Glomerular visceral epithelial cell (primary cell): ENCODE measurements at regions not wholly inside any gene's neighbourhood (a gene's known extent, or its start where the extent isn't known, plus 50 kb on each side); places are given as distances from the start of the nearest gene placed in this dataset.

Experiments used
- DNase-seq: peaks from one replicate; pipeline ENCODE4 v3.0.0-alpha.2; 2016; ENCODE audit errors: extremely low spot score

DNA sequence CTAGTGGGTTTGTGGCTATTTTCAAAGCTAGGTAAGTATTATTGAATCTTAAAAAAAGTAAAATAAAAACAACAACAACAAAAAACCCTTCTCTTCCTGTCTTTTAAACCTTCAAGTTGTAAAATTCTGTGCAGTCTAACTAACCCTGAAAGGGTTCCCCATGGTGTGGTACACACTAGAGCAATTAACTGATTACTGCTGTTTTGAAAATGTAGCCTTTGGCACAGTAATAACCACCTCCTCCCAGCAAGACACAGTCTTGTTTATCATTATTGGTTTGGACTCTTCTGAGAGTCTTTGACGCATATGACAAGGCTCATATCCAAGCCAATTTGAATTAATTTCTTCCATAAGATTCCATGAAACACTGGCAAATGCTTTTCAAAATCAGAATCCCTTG lies 2184.6 kb upstream of the PIK3C3 start:
- no peak for DNase-seq

DNA sequence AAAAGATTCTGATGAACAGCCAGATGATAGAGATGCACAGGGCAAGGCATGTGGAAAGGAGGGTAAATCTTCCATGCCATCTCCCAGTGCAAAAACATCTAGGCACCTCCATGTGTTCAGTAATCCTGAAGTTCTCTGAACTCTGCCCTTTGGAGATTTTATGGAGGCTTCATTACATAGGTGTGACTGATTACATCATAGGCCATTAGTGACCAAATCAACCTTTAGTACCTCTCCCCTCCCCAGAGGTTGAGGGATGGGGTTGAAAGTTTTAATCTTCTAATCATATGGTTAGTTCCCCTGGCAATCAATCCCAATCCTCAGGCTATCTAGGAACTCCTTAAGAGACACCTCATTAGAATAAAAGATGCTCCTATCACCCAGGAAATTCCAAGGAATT lies 2190.2 kb upstream of the PIK3C3 start:
- no peak for DNase-seq

DNA sequence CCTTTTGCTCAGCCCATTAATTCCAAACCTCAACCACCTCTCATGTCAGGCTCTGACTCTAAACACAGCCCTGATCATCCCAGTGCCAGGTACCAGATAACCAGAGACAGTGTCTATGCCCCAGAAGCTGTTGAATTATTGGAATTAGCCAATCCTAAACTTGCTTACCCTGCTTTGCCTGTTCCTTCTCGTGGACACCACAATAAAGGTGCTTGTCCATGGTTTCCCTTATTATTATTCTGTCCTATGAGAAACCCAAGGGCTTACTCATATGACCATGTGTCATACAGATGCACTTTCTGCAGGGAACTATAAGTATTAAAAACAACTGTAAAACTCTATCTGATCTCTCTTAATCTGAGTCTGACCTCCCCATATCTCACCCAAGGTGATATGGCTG lies 2193.8 kb upstream of the PIK3C3 start:
- no peak for DNase-seq

DNA sequence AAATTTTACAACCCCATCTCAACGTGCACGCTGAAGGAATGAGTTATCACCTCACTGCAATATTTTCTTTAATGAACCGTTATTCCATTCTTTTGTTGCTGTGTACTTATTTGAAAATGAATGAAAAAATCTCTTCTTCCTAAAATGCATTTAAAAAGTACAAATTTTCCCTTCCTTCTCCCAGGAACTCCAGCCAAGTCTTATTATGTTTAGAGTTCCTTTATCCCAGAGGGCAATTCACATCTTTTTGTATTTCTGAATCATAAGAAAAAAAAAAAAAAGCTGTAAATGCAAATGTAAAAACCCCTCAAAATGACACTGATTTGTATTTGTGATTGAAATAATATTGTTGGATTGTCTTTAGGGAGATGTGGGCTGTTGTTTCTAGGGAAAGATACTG lies 2194.3 kb upstream of the CELF4 start:
- DNase-seq = no peak

DNA sequence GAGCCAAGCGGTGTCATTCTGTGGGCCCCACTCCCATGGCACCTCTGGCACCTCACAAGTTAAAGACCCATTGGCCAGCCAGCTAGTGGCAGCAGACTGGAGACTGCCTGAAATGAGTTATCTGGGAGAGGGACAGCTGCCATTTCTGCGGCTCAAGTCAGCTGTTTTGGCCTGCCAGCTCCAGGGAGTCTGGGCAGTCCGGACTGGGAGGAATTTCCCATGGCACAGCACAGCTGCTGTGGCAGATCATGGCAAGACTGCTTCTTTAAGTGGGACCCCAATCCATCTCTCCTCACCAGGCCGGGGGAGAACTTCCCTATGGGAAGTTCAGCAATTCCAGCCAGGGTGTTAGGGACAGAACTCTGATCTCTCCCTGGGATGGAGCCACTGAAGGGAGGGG lies 2187.6 kb upstream of the CELF4 start:
- no peak for DNase-seq

GRCh38 chr18:39752351-39752750 lies 2186.8 kb upstream of the CELF4 start:
- no peak for DNase-seq

GRCh38 chr18:39751921-39752320 lies 2186.3 kb upstream of the CELF4 start:
- no peak for DNase-seq

- no peak for DNase-seq
Observed at GRCh38 chr18:39751161-39751560, 2185.6 kb upstream of the CELF4 start.

DNA sequence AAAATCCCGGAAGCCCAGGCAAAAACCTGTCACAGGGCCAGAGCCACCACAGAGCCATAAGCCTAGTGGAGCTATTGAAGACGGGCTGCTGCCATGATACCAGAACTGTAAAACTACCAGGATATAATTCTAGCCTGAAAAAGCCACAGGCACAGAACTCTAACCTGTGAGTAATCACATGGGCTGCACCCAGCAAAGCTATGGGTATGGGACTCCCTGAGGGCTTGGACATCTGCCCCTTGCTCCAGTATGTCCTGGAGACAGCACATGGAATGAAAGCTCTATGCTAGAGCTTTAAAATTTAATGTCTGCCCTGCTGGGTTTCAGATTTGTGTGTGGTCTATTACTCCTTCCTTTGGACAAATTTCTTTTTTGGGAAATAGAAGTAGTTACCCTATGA lies 2183.6 kb upstream of the CELF4 start:
- no peak for DNase-seq

GRCh38 chr18:39748727-39749126 lies 2183.1 kb upstream of the CELF4 start:
- DNase-seq = no peak

DNA sequence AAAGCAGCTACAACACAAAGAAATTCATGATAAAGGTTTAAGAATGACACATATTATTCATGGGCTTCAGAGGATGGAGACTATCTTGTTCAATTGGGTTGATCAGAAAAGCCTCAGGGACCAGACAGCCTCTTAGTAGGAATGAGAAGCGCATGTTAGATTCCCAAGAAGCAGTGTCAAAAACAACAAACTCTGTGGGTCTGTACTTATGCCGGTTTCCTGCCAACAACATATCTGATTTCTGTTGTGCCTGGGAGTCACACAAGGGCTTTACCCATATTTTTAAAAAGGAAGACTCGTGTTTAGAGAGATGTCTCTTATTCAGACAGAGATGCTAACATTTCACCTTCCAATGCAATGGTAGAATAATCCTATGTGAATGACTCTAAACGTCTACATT lies 2180.6 kb upstream of the CELF4 start:
- no peak for DNase-seq

DNA sequence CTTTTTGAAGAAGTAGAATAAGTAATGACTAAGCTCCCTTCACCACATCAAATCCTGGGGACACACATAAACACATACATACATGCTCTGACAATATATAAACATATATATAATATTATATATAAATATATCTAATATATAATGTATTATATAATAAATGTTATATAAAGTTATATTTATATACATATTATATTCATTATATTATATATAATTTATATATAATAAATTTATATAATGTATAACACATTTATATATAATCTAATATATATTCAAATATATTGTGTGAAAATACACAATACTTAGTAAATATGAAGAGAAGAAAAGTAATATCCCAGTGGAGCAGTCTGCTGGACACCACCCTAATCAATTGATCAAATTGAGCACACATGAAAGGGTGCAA lies 2177.9 kb upstream of the CELF4 start:
- DNase-seq = no peak

DNA sequence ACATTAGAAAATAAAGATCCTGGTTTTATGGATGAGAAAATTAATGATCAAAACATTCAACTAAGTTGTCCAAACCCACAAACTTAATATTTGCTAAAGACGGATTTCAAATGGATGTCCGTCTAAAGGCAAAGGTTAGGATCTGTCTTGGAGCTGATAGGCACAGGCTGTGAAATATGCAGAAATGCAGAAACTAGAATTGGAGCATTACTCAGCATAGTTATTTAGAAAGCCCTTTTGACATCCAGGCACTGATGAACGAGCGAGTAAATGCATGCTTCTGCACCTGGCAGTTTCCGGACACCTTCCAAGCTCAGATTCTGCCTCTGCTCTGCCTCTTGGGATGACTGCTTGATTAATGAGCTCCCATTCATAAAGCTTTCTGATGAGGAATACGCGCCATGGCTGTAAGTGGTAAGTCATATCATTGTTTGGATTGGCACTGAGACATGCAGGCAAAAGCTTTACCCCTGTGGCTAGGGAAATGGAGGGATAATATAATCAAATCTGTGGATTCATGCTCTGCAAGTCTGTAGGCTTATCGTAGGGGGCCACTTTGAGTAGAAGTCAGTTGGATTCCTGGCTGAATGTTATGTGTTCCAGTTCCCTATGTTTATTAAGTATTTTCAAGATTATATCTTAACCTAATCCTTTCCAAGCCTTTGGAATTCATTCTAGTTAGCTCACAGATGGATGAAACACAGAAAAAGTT lies 2176.3 kb upstream of the CELF4 start:
- no peak for DNase-seq

- DNase-seq = no peak
Observed at GRCh38 chr18:39737869-39738268, 2172.3 kb upstream of the CELF4 start.

DNA sequence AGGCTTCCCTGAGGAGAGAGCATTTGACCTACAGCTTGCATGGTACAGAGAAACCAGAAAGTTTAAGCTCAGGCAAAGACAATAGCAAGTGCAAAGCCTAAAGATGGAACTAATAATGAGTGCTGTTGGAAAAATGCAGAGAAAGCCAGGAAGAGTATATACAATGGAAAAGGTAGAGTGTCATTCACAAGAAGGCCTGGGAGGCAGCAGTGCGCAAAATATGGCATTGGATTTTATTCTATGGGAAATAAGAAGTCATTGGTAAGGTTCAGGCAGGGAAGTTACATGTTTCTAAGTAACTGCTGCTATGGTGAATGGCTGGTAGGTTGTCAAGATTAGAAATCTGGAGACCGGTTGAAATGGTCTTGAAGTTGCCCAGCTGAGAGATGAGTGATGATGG lies 2167.3 kb upstream of the CELF4 start:
- DNase-seq = no peak

GRCh38 chr18:39730606-39731005 lies 2165.0 kb upstream of the CELF4 start:
- DNase-seq = no peak

DNA sequence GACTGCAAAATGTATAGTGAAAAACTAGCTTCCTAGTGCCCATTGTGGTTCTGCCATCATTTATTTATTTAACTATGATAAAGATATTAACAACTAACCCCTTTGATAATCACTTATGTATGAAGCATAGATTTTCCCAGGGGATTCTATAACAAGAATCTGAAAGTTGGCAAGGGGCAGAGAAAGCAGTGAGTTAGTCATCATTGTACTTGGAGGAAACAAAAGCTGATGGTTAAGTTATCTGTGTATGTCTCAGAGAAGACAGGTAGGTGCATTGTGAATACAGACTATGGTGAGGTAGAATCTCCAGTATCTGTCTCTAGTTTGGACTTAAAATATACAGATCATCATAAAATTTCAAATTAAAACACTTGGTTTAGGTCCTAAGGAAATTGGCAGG lies 2159.1 kb upstream of the CELF4 start:
- DNase-seq = no peak

DNA sequence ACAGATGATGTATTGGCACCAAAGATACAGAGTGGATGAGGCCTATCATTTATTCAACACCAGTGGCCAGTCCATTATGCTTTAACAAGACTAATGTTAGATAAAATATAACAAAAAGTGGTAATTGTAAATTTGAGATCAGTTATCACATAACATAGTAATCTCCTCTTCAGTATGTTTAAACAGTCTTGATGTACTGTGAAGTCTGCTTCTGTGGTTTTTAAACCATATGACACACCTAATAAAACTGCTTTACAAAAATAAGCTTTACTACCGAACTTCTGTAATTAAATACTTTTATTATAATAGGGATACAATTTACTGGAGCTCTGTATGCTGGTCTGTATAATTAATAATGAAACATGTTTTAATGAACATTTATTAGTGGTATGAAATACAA lies 2156.1 kb upstream of the CELF4 start:
- DNase-seq = no peak

GRCh38 chr18:39713961-39714360 lies 2148.4 kb upstream of the CELF4 start:
- no peak for DNase-seq

DNA sequence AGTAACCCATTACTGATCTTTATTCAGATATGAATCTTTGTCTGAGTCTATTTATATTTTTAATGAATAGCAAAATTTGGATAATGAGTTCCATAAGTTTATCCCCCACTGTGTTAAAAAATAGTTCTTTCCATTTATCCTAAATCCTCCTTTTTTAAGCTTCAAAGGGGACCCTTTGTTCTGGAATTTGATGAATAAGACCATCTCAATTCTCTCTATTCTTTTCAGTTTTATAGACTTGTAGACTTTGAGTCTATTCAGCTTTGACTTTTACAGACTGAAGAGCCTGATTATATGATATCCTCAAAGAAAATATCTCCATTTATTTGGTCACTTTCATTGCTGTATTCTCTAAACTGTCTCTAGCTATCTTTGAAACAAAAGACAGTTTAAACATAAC lies 2146.1 kb upstream of the CELF4 start:
- DNase-seq = no peak

DNA sequence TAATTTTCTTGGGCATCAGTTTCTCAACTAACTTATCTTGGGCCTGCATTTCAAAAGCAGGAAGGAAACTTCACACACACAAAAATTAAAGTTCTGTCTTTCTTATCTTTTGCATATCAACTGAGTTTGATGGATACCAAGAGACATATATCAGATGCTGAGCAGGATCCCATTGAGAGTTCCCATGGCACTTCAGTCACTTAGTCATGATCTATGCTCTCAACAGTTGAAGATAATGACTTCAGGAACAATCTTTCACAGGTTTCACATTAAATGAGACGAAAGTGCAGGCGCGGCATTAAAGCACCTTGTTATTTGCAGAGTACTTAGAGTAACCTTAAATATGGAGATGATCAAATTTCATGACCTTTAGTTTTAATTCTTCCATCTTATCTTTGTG lies 2139.8 kb upstream of the CELF4 start:
- no peak for DNase-seq

DNA sequence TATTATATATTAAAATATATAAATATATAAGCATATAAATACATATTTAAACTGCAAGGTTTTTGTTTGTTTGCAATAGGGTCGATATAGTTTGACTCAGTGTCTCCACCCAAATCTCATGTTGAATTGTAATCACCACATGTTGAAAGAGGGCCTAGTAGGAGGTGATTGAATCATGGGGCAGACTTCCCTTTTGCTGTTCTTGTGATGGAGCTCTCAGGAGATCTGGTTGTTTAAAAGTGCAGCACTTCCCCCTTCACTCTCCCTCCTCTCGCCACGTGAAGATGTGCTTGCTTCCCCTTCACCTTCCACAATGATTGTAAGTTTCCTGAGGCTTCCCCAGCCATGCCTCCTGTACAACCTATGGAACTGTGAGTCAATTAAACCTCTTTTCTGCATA lies 2137.3 kb upstream of the CELF4 start:
- DNase-seq = no peak

GRCh38 chr18:39701839-39702238 lies 2136.2 kb upstream of the CELF4 start:
- DNase-seq = peak; percentile 32

DNA sequence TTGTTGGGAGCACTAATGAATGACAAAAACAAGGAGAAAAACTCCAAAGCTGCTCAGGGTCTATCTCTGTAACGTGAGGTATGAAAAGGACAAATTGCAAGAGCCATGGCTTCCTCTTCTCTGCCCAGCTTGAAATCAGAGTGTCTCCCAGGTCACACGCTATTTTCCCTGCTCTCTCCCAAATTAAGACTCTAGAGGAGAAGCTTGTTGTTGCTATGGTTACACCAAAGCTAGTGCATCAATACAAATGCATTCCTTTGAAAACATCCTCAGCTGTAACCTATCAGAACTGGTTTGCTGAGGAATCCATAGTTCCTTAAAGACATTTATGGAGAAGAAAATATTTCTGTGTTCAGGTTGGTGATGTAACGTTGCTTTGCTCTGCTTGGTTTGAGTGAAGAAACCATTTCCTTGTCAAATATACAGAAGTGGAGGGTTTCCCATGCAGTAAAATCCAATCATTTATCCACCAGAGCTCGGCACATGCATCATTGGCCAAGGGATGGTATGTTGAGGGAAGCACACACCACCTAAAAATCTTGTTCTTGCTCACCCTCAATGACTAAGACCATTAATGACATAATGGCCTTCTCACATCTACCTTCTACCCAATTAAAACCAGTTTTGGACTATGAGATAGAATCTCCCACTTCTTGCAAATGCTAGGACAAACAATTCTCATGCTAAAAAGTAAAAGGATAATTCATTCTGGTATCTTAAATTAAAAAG lies 2135.6 kb upstream of the CELF4 start:
- no peak for DNase-seq
